ENCODE measurements at regions not wholly inside any gene's neighbourhood (a gene's known extent, or its start where the extent isn't known, plus 50 kb on each side); places are given as distances from the start of the nearest gene placed in this dataset.

DNA sequence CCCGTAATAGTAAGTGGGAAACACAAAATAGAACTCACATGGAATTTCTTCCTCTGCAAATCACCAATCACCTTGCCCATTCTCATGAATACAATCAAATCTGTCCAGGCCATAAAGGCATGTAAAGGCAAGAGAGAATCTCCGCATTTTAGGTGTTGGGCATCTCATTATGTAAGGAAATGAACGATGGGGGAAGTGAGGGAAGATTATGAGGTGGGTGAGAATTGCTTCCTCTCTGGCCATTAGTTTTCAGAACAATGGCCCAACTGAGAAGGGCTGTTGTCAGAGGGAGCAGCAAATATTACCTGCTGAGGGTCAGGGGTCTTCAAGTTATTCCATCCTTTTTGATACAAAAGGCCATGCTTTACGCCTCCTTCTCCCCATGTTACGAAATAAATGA lies 455.1 kb downstream of the ARHGEF28 start:
- H3K27ac ChIP-seq, result no peak overlapping the region
- H3K4me1 ChIP-seq, result no peaks in the 10 kb centered on the region
- H3K36me3 ChIP-seq, result no peaks in the 10 kb centered on the region
- no peak for DNase-seq (ENCODE audit: low spot score in 2 of 2)
- no peaks in the 10 kb centered on the region for H3K27me3 ChIP-seq
- TF ChIP-seq POLR2AphosphoS5 (IDR thresholded peaks at IDR 0.05), result no peak
- no peak for TF ChIP-seq POLR2A (IDR thresholded peaks at IDR 0.05)
- no peak for TF ChIP-seq EP300 (IDR thresholded peaks at IDR 0.05)
- TF ChIP-seq, protein P1, sequence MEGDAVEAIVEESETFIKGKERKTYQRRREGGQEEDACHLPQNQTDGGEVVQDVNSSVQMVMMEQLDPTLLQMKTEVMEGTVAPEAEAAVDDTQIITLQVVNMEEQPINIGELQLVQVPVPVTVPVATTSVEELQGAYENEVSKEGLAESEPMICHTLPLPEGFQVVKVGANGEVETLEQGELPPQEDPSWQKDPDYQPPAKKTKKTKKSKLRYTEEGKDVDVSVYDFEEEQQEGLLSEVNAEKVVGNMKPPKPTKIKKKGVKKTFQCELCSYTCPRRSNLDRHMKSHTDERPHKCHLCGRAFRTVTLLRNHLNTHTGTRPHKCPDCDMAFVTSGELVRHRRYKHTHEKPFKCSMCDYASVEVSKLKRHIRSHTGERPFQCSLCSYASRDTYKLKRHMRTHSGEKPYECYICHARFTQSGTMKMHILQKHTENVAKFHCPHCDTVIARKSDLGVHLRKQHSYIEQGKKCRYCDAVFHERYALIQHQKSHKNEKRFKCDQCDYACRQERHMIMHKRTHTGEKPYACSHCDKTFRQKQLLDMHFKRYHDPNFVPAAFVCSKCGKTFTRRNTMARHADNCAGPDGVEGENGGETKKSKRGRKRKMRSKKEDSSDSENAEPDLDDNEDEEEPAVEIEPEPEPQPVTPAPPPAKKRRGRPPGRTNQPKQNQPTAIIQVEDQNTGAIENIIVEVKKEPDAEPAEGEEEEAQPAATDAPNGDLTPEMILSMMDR (IDR thresholded peaks at IDR 0.05), result no peak
- H3K9me3 ChIP-seq, result no peaks in the 10 kb centered on the region
- no peak overlapping the region for H3K4me3 ChIP-seq
- 81% methylated on average over 5 of the region's 5 CpGs for WGBS

DNA sequence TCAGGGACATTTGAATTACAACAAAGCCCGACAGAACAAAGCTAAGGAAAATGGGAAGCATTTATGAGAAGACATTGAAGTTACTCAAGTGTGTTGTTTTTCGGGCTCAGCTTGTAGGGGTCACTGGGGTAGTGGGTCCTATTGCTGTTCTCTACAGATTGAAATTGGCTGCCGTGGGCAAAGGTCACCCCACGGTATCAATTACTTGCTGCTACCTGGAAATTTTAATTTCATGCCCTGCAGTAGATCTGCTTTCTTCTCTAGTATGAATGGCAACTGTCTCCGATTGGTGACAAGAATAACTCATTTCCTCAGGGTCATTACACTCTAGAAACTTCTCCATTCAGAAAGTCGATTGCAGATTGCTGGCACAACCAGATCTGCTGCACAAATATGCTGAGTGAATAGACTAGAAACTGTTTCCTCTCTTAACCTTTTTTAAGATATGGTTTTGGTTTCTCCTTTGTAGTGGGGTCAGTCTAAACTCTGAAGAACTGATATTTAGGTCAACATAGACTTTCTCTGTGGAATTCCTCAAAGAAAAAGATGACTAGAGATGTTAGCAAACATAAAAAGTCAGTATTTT lies 454.1 kb downstream of the ARHGEF28 start:
- 83% methylated on average over 6 of the region's 6 CpGs for WGBS
- no peaks in the 10 kb centered on the region for H3K36me3 ChIP-seq
- no peak overlapping the region for H3K4me3 ChIP-seq
- no peak for DNase-seq (ENCODE audit: low spot score in 2 of 2)
- no peak overlapping the region for H3K27ac ChIP-seq
- H3K9me3 ChIP-seq, result no peaks in the 10 kb centered on the region
- no peaks in the 10 kb centered on the region for H3K4me1 ChIP-seq
- H3K27me3 ChIP-seq, result no peaks in the 10 kb centered on the region
- TF ChIP-seq EP300 (IDR thresholded peaks at IDR 0.05) (no peak), POLR2A (IDR thresholded peaks at IDR 0.05) (no peak), POLR2AphosphoS5 (IDR thresholded peaks at IDR 0.05) (no peak)
- TF ChIP-seq, protein P1 (IDR thresholded peaks at IDR 0.05), result no peak

DNA sequence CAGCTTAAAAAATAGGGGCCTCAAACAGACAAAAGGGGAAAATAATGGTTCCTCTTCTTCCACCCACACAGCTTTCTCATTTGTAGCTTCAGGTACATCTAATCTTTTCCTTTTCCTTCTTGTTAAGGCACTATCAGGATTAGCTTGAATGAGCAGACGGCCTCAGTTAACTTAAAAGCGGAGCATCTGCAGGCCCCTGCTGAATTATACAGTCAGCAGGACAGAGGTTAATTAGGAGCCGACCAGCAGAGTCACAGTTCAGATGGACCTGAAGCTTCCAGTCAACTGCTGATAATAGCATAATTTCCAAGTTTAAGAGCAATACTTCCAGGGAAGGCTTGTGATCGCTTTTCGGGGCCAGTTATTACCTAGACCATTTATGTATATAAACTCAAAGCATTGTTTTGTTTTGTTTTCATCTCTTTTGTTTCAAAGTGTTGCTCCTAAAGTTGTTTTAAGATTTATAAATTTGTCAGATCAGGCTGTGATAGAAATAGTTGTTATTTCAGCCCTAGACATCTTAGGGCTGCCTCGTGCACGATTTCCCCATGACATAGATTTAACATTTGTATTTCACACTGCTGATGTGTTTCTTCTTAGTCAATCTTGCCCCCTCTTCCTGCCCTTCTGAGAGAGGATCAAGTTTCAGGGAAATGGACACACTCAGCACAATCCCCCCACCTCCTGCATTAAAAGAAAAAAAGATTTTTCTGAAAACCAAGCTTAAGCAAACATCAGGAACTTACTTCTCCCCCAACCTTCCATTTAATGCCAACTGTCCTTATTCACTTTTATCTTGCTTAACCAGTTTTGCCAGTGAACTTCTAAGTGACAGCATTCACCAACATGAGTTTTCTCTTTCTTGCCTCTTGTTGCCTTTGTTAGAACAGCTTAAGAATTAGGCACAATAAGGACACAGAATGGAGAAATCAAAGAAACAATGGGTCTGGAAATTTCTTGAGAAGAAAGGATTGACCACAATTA lies 449.8 kb downstream of the ARHGEF28 start:
- Histone ChIP-seq H3K27me3 (no peaks in the 10 kb centered on the region), H3K27ac (no peak overlapping the region), H3K4me3 (no peak overlapping the region), H3K36me3 (no peaks in the 10 kb centered on the region), H3K4me1 (no peaks in the 10 kb centered on the region), H3K9me3 (no peaks in the 10 kb centered on the region)
- TF ChIP-seq POLR2A (IDR thresholded peaks at IDR 0.05), result no peak
- no peak for TF ChIP-seq POLR2AphosphoS5 (IDR thresholded peaks at IDR 0.05)
- TF ChIP-seq, protein P1 (IDR thresholded peaks at IDR 0.05), result no peak
- no peak for TF ChIP-seq EP300 (IDR thresholded peaks at IDR 0.05)
- DNase-seq (ENCODE audit: low spot score in 2 of 2), result no peak
- 79% methylated on average over 7 of the region's 7 CpGs for WGBS

- Histone ChIP-seq H3K36me3 (no peaks in the 10 kb centered on the region), H3K4me1 (no peaks in the 10 kb centered on the region), H3K9me3 (no peaks in the 10 kb centered on the region), H3K27ac (no peak overlapping the region), H3K4me3 (no peak overlapping the region), H3K27me3 (no peaks in the 10 kb centered on the region)
- no peak for DNase-seq (ENCODE audit: low spot score in 2 of 2)
- WGBS, result 84% methylated on average over 7 of the region's 7 CpGs
- no peak for TF ChIP-seq POLR2A (IDR thresholded peaks at IDR 0.05)
- TF ChIP-seq EP300 (IDR thresholded peaks at IDR 0.05), result no peak
- TF ChIP-seq, protein P1 (IDR thresholded peaks at IDR 0.05), result no peak
- TF ChIP-seq POLR2AphosphoS5 (IDR thresholded peaks at IDR 0.05), result no peak
Observed at GRCh38 chr5:74074111-74074510, 448.1 kb downstream of the ARHGEF28 start.

GRCh38 chr5:74073257-74073656 lies 447.3 kb downstream of the ARHGEF28 start:
- no peaks in the 10 kb centered on the region for H3K36me3 ChIP-seq
- H3K4me3 ChIP-seq, result no peak overlapping the region
- 97% methylated on average over 2 of the region's 2 CpGs for WGBS
- TF ChIP-seq POLR2AphosphoS5 (IDR thresholded peaks at IDR 0.05) (no peak), POLR2A (IDR thresholded peaks at IDR 0.05) (no peak), EP300 (IDR thresholded peaks at IDR 0.05) (no peak)
- TF ChIP-seq, protein P1 (IDR thresholded peaks at IDR 0.05), result no peak
- H3K4me1 ChIP-seq, result no peaks in the 10 kb centered on the region
- H3K9me3 ChIP-seq, result no peaks in the 10 kb centered on the region
- H3K27me3 ChIP-seq, result no peaks in the 10 kb centered on the region
- DNase-seq (ENCODE audit: low spot score in 2 of 2), result no peak
- no peak overlapping the region for H3K27ac ChIP-seq
